Gastrocnemius medialis (tissue), 4 donors: ENCODE measurements at regions not wholly inside any gene's neighbourhood (a gene's known extent, or its start where the extent isn't known, plus 50 kb on each side); places are given as distances from the start of the nearest gene placed in this dataset.

Experiments used
- CTCF ChIP-seq, 5 experiments: fragments of 450-650 bp in 3 of 5; fragments of 200-600 bp in 2 of 5; sonication (generic) in 2 of 5; IDR thresholded peaks in 4 of 5; conservative IDR thresholded peaks in 1 of 5; 1 replicate in 4 of 5; 2 replicates in 1 of 5; pipeline ENCODE4 v1.5.1; 2016 to 2019; ENCODE audit warnings: antibody characterized with exemption in 5 of 5, mild to moderate bottlenecking in 3 of 5, moderate library complexity in 3 of 5
- POLR2A ChIP-seq, 2 donors: fragments of 450-650 bp; IDR thresholded peaks; one replicate each; pipeline ENCODE4 v1.6.1; 2017; ENCODE audit warnings: antibody characterized with exemption in 2 of 2, mild to moderate bottlenecking in 2 of 2, moderate library complexity in 2 of 2

GRCh38 chr6:54586251-54586650, 260.3 kb upstream of the FAM83B start:
- TF ChIP-seq CTCF (IDR thresholded peaks at IDR 0.05 in 4 of 5, conservative IDR thresholded peaks at IDR 0.05 in 1 of 5): no peak
- no peak for TF ChIP-seq POLR2A (IDR thresholded peaks at IDR 0.05)
